HG02610 (cell line): ENCODE measurements at regions not wholly inside any gene's neighbourhood (a gene's known extent, or its start where the extent isn't known, plus 50 kb on each side); places are given as distances from the start of the nearest gene placed in this dataset.

Experiments used
- ATAC-seq: cut with Tn5 transposase; IDR thresholded peaks from one replicate; pipeline ENCODE4 v1.9.1; 2021; ENCODE audit warnings: mild to moderate bottlenecking, moderate library complexity; ENCODE audit not compliant: unreplicated experiment

DNA sequence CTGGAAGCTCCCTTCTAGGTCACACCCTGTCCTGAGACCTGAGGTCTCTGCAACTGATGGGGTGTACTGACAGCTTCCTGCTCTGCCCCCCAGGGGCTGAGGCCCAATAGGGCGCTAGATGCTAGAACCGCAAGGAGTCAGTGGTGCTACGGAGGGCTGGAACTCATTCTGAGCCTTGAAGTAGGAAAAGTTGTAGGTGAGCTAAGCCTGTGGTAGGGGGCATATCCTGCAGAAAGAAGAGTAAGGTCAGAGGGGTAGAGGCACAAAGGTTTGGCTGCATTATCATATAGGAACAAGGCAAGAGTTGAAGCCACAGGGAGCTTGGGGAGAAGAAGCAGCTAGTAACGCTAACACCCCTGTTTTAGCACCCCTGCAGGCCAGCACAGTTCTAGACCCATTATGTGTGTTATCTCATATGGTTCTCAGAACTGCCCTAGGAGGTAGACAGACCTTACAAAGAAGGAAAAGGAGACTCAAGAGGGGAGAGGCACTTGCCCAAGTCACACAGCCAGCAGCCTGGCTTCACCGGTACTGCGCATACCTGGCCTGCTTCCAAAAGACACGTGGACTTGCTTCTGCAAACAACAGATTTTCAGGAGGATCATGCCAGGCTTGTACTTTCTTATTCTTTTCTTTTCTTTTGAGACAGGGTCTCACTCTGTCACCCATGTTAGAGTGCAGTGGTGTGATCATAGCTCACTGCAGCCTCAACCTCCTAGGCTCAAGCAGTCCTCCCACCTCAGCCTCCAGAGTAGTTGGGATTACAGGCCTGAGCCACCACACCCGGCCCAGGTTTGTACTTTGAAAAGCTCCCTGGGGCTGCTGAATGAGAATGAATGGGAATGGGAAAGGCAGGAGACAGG is 156.1 kb downstream of the MRPL14 start:
- no peak for ATAC-seq

DNA sequence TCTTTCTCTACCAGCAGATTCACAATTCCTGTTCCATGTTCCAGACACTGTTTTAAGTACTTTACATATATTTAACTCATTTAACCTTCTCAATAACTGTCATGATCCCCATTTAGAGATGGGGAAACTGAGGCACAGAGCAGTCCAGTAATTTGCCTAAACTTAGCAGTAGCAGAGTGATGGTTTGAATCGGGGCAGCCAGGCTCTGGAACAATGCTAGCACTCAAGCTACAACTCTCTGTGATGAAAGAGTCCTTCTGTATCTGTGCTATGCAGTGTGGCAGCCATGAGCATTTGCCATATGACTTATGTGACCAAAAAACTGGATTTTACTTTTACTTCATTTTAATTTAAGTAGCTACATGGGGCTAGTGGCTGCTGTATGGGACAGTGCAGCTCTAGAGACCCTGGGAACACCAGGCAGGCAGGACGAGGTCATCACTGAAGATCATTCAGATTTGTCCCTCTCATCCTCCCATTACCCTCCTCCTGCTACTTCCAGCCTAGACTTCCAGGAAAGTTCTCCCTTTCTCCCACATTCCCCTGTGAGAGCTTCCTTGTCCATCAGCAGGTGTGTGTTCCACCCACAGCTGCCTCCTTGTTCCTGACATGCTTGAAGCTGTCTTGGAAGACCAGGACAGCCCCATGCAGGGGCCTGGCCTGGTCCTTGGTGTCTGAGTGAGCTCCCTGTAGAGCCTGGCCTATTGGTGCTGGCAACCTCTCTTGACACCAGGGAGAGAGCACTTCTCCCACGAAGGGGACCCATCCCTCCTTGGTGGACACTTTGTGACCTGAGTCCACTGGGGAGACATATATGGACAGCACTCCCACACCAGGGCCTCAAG is 157.0 kb downstream of the MRPL14 start:
- no peak for ATAC-seq

DNA sequence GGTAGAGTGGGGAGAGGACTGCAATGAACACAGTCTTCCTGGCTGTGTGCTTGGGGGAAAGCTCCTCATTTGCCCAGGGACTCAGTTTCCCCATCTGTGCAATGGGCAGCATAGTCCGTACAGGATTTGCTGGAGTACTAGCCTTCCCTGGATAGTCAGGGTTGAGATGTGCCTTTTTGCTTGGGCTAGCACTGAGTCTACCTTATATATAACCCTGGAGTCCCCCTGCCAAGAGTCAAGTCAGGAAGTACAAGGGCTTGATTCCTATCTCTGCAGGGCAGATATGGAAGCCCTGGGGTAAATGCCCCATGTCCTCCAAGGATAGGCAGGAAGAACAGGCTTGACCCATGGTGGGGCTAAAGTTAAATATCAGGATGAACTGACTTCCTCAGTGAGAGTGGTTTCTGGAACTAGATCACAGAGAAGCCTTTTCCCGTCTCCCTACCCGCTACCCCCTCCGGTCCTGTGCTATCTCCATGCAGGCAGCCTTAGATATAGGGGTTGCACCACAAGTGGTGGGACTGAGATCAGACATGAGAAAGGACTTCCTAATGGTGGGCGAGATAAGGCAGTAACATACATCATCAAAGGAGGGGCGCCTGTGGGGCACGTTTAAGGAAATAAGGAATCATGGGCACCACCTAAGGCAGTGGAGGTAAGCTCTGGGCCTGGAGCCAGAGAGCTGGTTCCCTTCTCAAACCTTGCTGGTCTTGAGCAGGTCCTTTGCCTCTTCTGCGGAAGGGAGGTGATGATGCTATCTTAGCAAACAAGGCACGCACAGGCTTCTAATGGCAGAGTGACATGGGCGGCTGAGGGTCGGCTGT is 157.9 kb downstream of the MRPL14 start:
- ATAC-seq = no peak

DNA sequence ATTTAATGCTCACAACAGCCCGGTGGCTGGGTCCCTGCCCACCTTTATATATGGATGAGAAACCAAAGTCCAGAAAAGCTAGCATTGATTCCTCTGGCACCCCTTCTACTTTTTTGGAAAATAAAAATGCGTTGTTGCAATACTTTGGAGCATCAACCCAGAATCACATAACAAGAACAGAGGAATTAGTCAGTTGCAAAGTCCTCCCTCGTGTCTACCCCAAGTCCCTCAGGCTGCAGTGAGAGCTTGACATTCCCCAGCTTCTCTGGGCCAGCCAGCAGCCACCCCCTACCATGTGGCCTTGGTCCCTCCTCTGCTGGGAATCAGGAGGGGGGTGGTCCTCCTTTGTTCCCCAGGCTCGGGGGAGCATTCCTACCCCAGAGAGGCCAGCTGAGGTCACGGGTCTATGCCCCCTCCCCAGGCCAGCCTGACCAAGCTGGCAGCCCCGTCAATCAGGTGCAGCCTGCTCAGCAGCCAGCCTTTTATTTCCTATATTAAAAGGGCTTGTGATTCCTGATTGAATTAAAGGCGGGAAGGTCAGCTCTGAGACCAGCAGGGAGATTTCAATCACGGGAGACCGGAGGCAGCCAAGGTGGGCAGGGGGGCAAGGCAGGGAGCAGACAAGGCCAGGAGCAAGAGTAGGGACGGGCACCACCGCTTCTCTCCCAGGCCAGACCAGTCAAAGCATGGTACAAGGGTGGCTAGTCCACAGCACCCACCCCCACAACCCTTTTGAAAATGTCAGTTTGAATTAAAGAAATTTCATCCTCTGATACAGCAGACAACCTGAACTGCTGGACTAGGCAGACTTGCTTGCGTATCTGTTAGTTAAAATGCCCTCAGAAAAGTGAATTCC is 158.9 kb downstream of the MRPL14 start:
- ATAC-seq = no peak

DNA sequence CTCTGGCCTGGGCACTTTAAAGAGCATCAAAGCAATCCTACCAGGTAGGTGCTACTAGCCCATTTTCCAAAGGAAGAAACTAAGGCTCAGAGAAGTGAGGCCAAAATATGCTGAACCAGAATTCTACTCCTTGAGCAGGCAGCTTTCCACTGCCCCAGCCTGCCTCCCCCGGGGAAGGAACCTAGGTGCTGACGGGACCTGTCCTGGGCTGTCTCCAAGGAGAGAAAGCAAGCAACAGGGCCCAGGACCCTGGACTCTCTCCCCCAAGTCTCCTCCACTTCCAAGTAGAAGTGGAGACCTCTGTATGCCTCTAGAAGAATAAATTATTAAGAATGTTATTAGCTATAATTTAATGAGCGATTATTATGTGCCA is 159.5 kb downstream of the MRPL14 start:
- ATAC-seq = no peak

GRCh38 chr6:43966853-43967718 is 160.2 kb downstream of the MRPL14 start:
- no peak for ATAC-seq

- ATAC-seq = no peak
Measured at GRCh38 chr6:43966374-43966658, 160.9 kb downstream of the MRPL14 start.

DNA sequence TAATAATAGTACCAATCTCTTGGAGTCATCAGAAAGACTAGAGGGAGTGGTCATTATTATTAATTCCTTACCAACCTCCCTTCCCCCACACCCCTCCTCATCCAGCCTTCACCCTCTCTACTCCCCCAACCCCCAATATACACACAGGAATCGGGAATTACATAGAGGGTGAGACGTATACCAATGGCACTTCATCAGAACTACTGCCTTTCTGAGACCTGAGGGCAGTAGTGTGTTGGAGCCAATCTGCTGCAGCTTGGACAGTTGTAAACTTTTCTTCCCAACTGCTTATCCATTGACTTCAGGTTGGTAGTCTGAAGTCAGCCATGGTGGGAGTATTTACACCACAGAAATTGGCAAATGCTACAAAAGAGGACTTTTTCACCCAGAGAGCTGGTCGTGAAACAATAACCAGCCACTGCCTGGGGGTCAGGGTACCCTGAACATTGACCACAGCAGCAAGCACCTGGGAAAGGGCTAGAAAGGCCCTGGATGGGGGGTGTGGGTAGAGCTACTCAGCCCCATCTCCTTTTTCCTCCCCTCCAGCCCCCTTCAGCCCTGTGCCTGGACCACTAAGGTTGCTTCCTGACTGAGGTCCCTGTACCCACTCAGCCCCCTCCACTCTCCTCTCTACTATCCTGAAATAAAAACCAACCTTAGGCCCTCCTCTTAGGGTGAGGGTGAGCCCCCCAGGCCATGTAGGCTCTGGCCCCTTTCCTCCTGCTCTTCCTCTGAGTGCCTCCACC is 161.5 kb downstream of the MRPL14 start:
- ATAC-seq = no peak

GRCh38 chr6:43964659-43965570 is 162.3 kb downstream of the MRPL14 start:
- ATAC-seq = no peak

DNA sequence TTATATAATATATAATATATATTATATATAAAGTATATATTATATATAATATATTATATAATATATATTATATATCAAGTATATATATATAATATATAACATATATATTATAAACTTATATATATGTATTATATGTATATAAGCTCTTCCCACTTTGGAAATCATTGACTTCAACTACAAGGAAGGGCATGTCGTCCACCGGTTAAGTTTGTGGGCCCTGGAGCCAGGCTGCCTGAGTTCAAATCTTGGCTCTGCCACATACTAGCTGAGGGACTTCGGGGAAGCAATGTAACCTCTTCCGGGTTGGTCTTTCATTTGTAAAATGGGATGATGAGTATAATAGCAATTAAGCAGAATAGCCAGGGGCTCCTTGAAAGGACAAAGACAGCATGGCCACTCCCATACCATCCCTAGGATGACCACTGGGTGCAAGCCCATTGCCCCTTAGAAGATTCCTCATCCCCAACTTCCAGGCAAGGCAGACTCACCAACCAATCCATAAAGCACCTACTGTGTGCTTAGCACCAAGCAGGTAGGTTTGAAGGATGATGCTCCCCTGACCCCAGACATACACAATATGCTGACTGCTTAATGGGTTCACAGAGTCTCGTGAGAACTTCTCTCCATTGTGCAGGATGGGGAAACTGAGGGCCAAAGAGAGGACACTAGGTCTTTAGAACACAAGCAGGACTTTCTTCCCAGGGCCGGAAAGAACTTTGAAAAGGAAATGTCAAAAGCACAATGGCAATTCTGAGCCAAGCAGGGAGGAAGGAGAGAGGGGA is 163.2 kb downstream of the MRPL14 start:
- no peak for ATAC-seq

GRCh38 chr6:43963203-43963602 is 164.0 kb downstream of the MRPL14 start:
- ATAC-seq = no peak

- ATAC-seq = no peak
Measured at GRCh38 chr6:43962458-43962857, 164.8 kb downstream of the MRPL14 start.

GRCh38 chr6:43957273-43957672 is 170.0 kb downstream of the MRPL14 start:
- ATAC-seq = no peak

- ATAC-seq = no peak
Measured at GRCh38 chr6:43956478-43956877, 170.8 kb downstream of the MRPL14 start.

DNA sequence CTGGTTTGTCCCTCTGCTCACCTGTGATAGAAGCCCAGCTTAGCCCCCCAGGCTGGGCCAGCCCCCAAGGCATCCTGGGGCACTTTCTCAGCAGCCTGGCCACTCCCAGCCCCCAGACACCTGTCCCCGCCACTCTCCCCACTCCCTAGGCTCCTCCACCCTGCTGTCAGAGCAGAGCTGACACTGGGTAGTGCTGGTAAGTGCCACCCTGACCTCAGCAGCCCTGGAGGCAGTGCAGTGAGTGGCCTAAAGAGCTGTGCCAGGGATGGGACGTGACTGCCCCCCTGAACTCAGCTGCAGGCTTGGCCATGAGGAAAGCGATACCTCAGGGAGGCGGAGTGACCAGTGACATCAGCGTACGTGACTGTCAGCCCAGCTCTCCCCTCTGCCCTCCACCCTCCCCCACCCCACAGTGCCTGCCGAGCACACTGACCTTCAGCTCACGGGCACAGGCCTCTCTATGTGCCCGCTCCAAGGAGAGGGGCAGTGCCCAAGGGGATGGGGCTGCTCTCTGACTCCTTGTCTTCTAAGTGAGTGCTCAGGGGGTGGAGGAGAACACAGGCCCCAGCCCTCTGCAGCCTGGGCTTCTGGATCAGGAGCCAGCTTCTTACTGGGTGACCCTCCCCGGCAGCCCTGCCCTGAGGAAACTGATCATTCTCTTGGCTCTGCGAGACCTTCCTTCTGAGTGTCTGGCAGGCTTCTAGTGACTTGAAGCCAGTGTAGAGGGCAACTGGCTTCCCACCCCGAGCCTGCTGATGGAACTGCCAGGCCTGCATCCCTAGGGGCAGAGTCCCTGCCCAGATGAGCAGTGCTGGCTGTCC is 172.7 kb downstream of the MRPL14 start:
- ATAC-seq = no peak

GRCh38 chr6:43953794-43954310 is 173.4 kb downstream of the MRPL14 start:
- no peak for ATAC-seq
